Activated CD8-positive, alpha-beta T cell treated with anti-CD3 and anti-CD28 coated beads, Interleukin-2, amount 10 ng/mL, durations not matched to agents 7 days and 5 days (primary cell): ENCODE measurements at regions not wholly inside any gene's neighbourhood (a gene's known extent, or its start where the extent isn't known, plus 50 kb on each side); places are given as distances from the start of the nearest gene placed in this dataset.
"Not testable (repeated sequence)": the region's sequence is repeated elsewhere in the genome, so short reads cannot be mapped to it uniquely, and the experiment has no call there.

Experiments
- ATAC-seq: fragments of 150-1000 bp; cut with Tn5 transposase; one replicate; pipeline ENCODE4 v1.10.0; 2021; ENCODE audit warnings: moderate library complexity
- CTCF ChIA-PET: fragments of 350-600 bp; sonication (Branson Sonifier 250); formaldehyde crosslinking; loops from one replicate; lab custom pipeline; 2021; ENCODE audit warnings: antibody characterized with exemption; lab: Charles Lee
- POLR2A ChIA-PET: fragments of 350-600 bp; sonication (Branson Sonifier 250); formaldehyde crosslinking; loops from one replicate; lab custom pipeline; 2021; ENCODE audit warnings: antibody characterized with exemption; lab: Charles Lee
- DNase-seq: peaks from one replicate; pipeline ENCODE4 v3.0.0-alpha.2; 2020
- H3K27ac Mint-ChIP-seq: one replicate; pipeline ENCODE4 v1.8.0; 2021; ENCODE audit warnings: mild to moderate bottlenecking, mixed read lengths
- H3K27me3 Mint-ChIP-seq: one replicate; pipeline ENCODE4 v1.8.0; 2021; ENCODE audit warnings: low read depth, mixed read lengths
- H3K36me3 Mint-ChIP-seq: one replicate; pipeline ENCODE4 v1.8.0; 2021; ENCODE audit warnings: low read depth, mixed read lengths
- H3K4me1 Mint-ChIP-seq: one replicate; pipeline ENCODE4 v1.8.0; 2021; ENCODE audit warnings: low read depth, mixed read lengths
- H3K4me3 Mint-ChIP-seq: one replicate; pipeline ENCODE4 v1.8.0; 2021; ENCODE audit warnings: mild to moderate bottlenecking, mixed read lengths
- H3K9me3 Mint-ChIP-seq: one replicate; pipeline ENCODE4 v1.8.0; 2022; ENCODE audit warnings: mixed read lengths; ENCODE audit not compliant: insufficient read depth

DNA sequence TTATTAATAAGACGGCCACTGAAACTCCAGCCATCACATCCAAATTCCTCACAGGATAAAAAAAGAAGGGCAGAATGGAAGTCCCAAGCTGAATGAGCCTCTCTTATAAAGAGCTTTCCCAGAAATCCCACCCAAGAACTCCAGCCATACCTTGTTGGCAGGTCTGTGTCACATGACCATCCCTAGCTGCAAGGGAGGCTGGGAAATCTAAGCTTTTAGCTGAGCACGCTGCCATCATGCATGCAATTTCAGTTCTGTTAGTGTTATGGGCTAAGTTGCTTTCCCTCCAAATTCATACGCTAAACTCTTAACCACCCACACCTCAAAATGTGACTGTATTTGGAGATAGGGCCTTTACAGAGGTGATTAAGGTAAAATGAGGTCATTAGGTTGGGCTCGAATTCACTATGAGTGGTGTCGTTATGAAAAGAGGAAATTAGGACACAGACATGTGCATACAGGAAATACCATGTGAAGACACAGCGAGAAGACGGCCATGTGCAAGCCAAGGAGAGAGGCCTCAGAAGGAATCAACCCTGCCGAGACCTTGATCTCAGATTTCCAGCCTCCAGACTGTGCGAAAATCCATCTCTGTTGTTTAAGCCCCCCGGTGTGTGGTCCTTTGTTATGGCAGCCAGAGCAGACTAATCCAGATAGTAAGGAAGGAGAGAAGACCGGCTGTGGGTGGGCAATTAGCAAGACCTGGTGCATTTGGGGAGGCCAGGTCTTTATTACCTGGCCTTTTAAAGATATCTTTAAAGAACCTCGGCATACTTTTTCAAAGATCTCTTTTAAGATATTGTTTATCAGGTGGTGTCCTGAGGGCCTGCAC is 317.6 kb downstream of the BCOR start:
- H3K4me1 Mint-ChIP-seq: peaks cover 16% of the 10 kb centered on the region
- H3K27ac Mint-ChIP-seq: no peak overlapping the region
- no peak for DNase-seq
- no peaks in the 10 kb centered on the region for H3K9me3 Mint-ChIP-seq
- POLR2A ChIA-PET: no interaction called here
- H3K36me3 Mint-ChIP-seq: no peaks in the 10 kb centered on the region
- ATAC-seq: no peak
- no peaks in the 10 kb centered on the region for H3K27me3 Mint-ChIP-seq
- H3K4me3 Mint-ChIP-seq: no peak overlapping the region
- CTCF ChIA-PET: no interaction called here

DNA sequence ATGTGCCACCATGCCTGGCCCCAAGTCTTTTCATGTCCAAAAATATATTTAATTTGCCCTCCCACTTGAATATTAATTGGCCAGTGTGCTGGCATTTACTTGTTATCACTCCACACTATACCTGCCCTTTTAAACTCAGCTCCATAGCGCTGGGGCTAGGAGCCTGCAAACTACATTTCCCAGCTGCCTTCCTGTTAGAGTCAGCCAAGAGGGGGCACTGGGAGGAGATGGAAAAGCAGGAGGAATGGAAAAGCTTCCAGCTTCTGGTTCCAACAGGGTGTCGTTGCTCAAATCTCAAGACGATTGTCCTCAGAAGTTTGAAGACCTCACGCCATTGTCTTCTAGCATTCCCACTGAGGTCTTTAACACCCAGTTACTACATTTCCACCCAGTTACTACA is 315.5 kb downstream of the BCOR start:
- Mint-ChIP-seq H3K27ac (no peak overlapping the region), H3K4me3 (no peak overlapping the region), H3K9me3 (no peaks in the 10 kb centered on the region), H3K36me3 (no peaks in the 10 kb centered on the region), H3K4me1 (peaks cover 6% of the 10 kb centered on the region), H3K27me3 (no peaks in the 10 kb centered on the region)
- ChIA-PET POLR2A (no interaction called here), CTCF (interaction anchor here (1.3 kb wide), 1 partner anchor 51 kb away, joined by 3 read pairs; no protein-coding TSS in a partner anchor)
- ATAC-seq (no peak), DNase-seq (no peak)

DNA sequence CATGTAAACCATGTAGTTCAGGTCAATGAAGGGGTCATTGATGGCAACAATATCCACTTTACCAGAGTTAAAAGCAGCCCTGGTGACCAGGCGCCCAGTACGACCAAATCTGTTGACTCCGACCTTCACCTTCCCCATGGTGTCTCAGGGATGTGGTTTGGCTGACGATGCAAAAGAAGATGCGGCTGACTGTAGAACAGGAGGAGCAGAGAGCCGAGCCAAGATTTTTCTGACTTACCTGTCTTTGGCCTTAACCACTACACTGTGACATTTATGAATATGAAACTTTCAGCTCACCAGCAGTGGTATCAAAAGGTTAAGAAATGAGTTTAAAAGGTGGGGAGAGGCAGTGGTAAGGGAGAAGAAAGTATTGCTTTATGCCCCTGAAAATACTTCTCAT is 309.8 kb downstream of the BCOR start:
- no peak overlapping the region for H3K4me3 Mint-ChIP-seq
- DNase-seq (no peak), ATAC-seq (no peak)
- H3K9me3 Mint-ChIP-seq: no peaks in the 10 kb centered on the region
- no peaks in the 10 kb centered on the region for H3K27me3 Mint-ChIP-seq
- ChIA-PET POLR2A (no interaction called here), CTCF (no interaction called here)
- H3K27ac Mint-ChIP-seq: no peak overlapping the region
- H3K36me3 Mint-ChIP-seq: no peaks in the 10 kb centered on the region
- no peaks in the 10 kb centered on the region for H3K4me1 Mint-ChIP-seq

DNA sequence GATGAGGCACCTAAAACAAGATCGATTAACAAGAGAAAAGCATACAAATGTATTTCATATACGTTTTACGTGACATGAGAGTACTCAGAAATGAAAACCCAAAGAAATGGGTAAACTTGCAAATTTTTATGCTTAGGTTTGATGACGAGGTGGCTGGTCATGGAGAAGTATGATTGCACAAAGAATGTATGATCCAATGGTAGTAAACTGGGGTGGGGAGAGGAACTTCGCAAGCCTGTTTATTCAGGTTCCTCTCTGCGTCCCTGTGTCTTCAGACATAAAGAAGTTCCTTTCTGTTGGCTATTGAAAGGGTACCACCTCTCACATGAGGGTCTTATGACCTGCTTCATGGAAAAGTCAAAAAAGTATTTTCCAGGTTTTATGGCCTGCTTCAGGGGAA is 309.2 kb downstream of the BCOR start:
- H3K27me3 Mint-ChIP-seq: no peaks in the 10 kb centered on the region
- no peaks in the 10 kb centered on the region for H3K36me3 Mint-ChIP-seq
- ChIA-PET POLR2A (no interaction called here), CTCF (no interaction called here)
- no peaks in the 10 kb centered on the region for H3K4me1 Mint-ChIP-seq
- H3K9me3 Mint-ChIP-seq: no peaks in the 10 kb centered on the region
- ATAC-seq (no peak), DNase-seq (no peak)
- H3K4me3 Mint-ChIP-seq: no peak overlapping the region
- no peak overlapping the region for H3K27ac Mint-ChIP-seq

DNA sequence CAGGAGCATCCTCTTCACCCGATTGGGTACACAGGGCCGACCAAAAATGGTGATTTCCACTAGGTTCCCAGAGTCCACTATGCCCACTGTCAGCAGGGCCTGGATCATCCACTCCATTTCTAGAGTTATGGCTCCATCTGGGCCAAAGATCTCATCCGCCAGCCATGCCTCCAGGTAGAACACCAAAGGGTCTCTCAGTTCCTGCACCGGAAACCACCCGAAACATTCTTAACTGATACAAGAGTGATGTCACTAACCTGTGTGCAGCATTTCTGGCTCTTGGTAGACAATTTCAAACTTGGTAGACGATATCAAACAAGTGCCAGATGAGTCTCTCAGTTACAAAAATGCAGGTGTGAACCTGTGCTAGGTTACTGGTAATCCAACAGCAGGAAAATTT is 306.1 kb downstream of the BCOR start:
- ChIA-PET CTCF (no interaction called here), POLR2A (no interaction called here)
- ATAC-seq (no peak), DNase-seq (no peak)
- no peaks in the 10 kb centered on the region for H3K9me3 Mint-ChIP-seq
- no peaks in the 10 kb centered on the region for H3K36me3 Mint-ChIP-seq
- no peak overlapping the region for H3K27ac Mint-ChIP-seq
- no peak overlapping the region for H3K4me3 Mint-ChIP-seq
- H3K4me1 Mint-ChIP-seq: no peaks in the 10 kb centered on the region
- H3K27me3 Mint-ChIP-seq: no peaks in the 10 kb centered on the region

- CTCF ChIA-PET: no interaction called here
- H3K4me3 Mint-ChIP-seq: no peak overlapping the region
Measured at GRCh38 chrX:39795605-39796004, 302.2 kb downstream of the BCOR start.

DNA sequence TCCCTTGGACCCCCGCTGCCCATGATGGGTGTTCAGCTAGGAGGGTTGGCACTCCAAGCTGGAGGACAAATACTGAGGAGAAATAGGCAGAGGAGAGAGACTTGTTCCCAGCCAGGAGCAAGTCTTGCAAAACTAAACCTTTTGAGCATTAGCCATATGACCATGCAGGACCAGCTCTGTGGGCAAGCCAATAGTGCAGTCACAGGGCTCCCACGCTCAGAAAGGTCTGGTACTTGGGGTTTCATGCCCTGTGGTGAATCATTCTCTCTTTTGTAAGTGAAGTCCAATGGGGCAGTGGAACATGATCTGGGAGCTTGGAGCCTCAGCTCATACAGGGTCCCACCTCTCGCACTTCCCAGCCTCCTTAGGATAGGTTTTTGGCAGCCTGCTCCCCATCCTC is 300.9 kb downstream of the BCOR start:
- Mint-ChIP-seq H3K9me3 (no peaks in the 10 kb centered on the region), H3K27ac (no peak overlapping the region), H3K36me3 (no peaks in the 10 kb centered on the region), H3K4me1 (no peaks in the 10 kb centered on the region), H3K27me3 (no peaks in the 10 kb centered on the region), H3K4me3 (no peak overlapping the region)
- POLR2A ChIA-PET: no interaction called here
- DNase-seq: no peak
- ATAC-seq: no peak
- CTCF ChIA-PET: no interaction called here

More at GRCh38 chrX:39795605-39796004, 302.2 kb downstream of the BCOR start:
- no peaks in the 10 kb centered on the region for H3K36me3 Mint-ChIP-seq
- no peak for ATAC-seq
- no peaks in the 10 kb centered on the region for H3K9me3 Mint-ChIP-seq
- POLR2A ChIA-PET: no interaction called here
- H3K27ac Mint-ChIP-seq: no peak overlapping the region
- H3K27me3 Mint-ChIP-seq: no peaks in the 10 kb centered on the region
- no peak for DNase-seq
- no peaks in the 10 kb centered on the region for H3K4me1 Mint-ChIP-seq

- H3K4me1 Mint-ChIP-seq, DNase-seq, ATAC-seq, H3K4me3 Mint-ChIP-seq, POLR2A ChIA-PET, H3K27ac Mint-ChIP-seq, H3K36me3 Mint-ChIP-seq, CTCF ChIA-PET, H3K9me3 Mint-ChIP-seq, H3K27me3 Mint-ChIP-seq: not testable (repeated sequence)
Measured at GRCh38 chrX:39798488-39798887, 299.3 kb downstream of the BCOR start.

- Mint-ChIP-seq H3K9me3 (no peaks in the 10 kb centered on the region), H3K4me3 (no peak overlapping the region), H3K27ac (no peak overlapping the region), H3K27me3 (no peaks in the 10 kb centered on the region), H3K36me3 (no peaks in the 10 kb centered on the region), H3K4me1 (no peaks in the 10 kb centered on the region)
- ATAC-seq: no peak
- DNase-seq: no peak
- ChIA-PET CTCF (no interaction called here), POLR2A (no interaction called here)
Measured at GRCh38 chrX:39802354-39802753, 295.4 kb downstream of the BCOR start.

- ChIA-PET CTCF (no interaction called here), POLR2A (no interaction called here)
- Mint-ChIP-seq H3K36me3 (no peaks in the 10 kb centered on the region), H3K9me3 (no peaks in the 10 kb centered on the region), H3K27me3 (no peaks in the 10 kb centered on the region), H3K4me3 (no peak overlapping the region), H3K27ac (no peak overlapping the region), H3K4me1 (no peaks in the 10 kb centered on the region)
- no peak for ATAC-seq
- no peak for DNase-seq
Measured at GRCh38 chrX:39802908-39803307, 294.9 kb downstream of the BCOR start.

DNA sequence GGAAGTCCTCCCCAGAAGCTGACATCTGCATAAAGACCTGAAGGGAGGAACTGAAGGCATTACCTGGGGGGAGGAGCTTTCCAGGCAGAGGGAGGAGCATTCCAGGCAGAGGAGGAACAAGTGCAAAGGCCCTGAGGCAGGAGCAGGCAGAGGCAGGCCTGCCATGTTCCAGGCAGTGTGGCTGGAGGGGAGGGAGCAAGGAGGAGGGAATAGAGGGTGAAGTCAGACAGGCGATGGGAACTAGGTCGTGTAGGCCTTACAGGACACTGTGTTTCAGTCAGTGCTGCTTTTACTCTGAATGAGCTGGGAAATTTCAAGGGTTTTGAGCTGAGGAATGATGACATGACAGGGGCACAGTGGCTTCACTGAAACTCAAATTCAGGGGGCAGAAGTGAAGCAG is 292.7 kb downstream of the BCOR start:
- Mint-ChIP-seq H3K4me1 (no peaks in the 10 kb centered on the region), H3K9me3 (no peaks in the 10 kb centered on the region), H3K36me3 (no peaks in the 10 kb centered on the region), H3K4me3 (no peak overlapping the region), H3K27ac (no peak overlapping the region), H3K27me3 (no peaks in the 10 kb centered on the region)
- ChIA-PET CTCF (no interaction called here), POLR2A (no interaction called here)
- ATAC-seq (no peak), DNase-seq (no peak)

DNA sequence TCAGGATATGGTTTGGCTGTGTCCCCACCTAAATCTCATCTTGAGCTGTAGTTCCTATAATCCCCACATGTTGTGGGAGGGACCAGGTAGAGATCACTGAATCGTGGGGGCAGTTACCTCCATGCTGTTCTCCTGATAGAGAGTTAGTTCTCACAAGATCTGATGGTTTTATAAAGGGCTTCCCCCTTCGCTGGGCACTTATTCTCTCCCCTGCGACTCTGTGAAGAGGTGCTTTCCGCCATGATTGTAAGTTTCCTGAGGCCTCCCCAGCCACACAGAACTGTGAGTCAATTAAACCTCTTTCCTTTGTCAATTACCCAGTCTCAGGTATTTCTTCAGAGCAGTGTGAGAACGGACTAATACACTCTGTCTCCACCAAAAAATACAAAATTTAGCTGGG is 291.9 kb downstream of the BCOR start:
- Mint-ChIP-seq H3K4me1 (no peaks in the 10 kb centered on the region), H3K9me3 (no peaks in the 10 kb centered on the region), H3K27ac (no peak overlapping the region), H3K4me3 (no peak overlapping the region), H3K36me3 (no peaks in the 10 kb centered on the region), H3K27me3 (no peaks in the 10 kb centered on the region)
- ChIA-PET CTCF (no interaction called here), POLR2A (no interaction called here)
- DNase-seq: no peak
- no peak for ATAC-seq

DNA sequence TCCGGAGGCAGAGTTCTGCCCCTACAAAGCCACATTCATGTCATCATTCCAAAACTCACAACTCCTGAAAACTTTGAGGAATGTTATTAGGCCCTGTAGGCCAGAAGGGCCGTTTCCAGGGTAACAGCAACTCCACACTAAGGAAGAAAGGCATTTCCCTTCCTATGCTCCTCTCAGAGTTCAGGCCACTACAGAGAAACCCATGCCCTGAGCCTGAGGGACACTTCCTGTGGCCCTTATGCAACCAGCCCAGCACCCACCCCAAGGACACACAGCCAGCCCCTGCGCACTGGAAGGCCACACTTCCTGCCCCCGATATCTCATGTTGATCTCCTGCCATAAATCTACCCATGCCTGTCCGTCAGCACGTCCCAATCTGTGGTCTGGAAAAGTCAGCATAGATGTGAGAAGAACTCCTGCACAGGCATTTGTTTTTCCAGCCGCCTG is 289.3 kb downstream of the BCOR start:
- Mint-ChIP-seq H3K27ac (no peak overlapping the region), H3K36me3 (no peaks in the 10 kb centered on the region), H3K27me3 (no peaks in the 10 kb centered on the region), H3K4me1 (no peaks in the 10 kb centered on the region), H3K9me3 (no peaks in the 10 kb centered on the region), H3K4me3 (no peak overlapping the region)
- no peak for DNase-seq
- ATAC-seq: no peak
- CTCF ChIA-PET: no interaction called here
- POLR2A ChIA-PET: no interaction called here
